SK-N-SH treated with all-trans-retinoic acid at 6 μM for 48 hours (cell line): ENCODE measurements at regions not wholly inside any gene's neighbourhood (a gene's known extent, or its start where the extent isn't known, plus 50 kb on each side); places are given as distances from the start of the nearest gene placed in this dataset.
"Not testable (repeated sequence)": the region's sequence is repeated elsewhere in the genome, so short reads cannot be mapped to it uniquely, and the experiment has no call there.

Experiments used
- ATAC-seq: fragments of 200-7000 bp; cut with Tn5 transposase; 3 replicates; pipeline ENCODE4 v1.9.1; 2020; ENCODE audit warnings: mild to moderate bottlenecking, moderate library complexity
- ARNTL ChIP-seq: fragments of 450-650 bp; formaldehyde crosslinking; IDR thresholded peaks from 2 replicates; pipeline ENCODE4 v1.5.0; 2020; ENCODE audit warnings: low read depth, mild to moderate bottlenecking, moderate library complexity, borderline replicate concordance
- BACH2 ChIP-seq: fragments of 250-450 bp; sonication (Bioruptor Pico); IDR thresholded peaks from 2 replicates; pipeline ENCODE4 v1.9.0; 2021; ENCODE audit warnings: mild to moderate bottlenecking, borderline replicate concordance
- CSDC2 ChIP-seq: fragments of 250-450 bp; sonication (Bioruptor Pico); IDR thresholded peaks from 2 replicates; pipeline ENCODE4 v1.5.0; 2020; ENCODE audit warnings: mild to moderate bottlenecking, moderate library complexity
- ESRRG ChIP-seq: fragments of 250-450 bp; sonication (Bioruptor Pico); IDR thresholded peaks from 2 replicates; pipeline ENCODE4 v1.6.1; 2021; ENCODE audit warnings: mild to moderate bottlenecking
- PPARA ChIP-seq: fragments of 250-450 bp; sonication (Bioruptor Pico); IDR thresholded peaks from 2 replicates; pipeline ENCODE4 v1.5.0; 2020; ENCODE audit warnings: mild to moderate bottlenecking, borderline replicate concordance
- RARB ChIP-seq: fragments of 250-450 bp; sonication (Bioruptor Pico); IDR thresholded peaks from 2 replicates; pipeline ENCODE4 v1.8.0; 2021; ENCODE audit warnings: mild to moderate bottlenecking, moderate library complexity
- SNAI2 ChIP-seq: fragments of 250-450 bp; sonication (Bioruptor Pico); IDR thresholded peaks from 2 replicates; pipeline ENCODE4 v1.5.0; 2020; ENCODE audit warnings: mild to moderate bottlenecking, moderate library complexity
- TCF4 ChIP-seq: fragments of 250-450 bp; sonication (Bioruptor Pico); IDR thresholded peaks from 2 replicates; pipeline ENCODE4 v1.8.0; 2021; ENCODE audit warnings: mild to moderate bottlenecking, moderate library complexity, borderline replicate concordance
- TOX ChIP-seq: fragments of 250-450 bp; sonication (Bioruptor Pico); IDR thresholded peaks from 2 replicates; pipeline ENCODE4 v1.8.0; 2021; ENCODE audit warnings: mild to moderate bottlenecking, moderate library complexity, borderline replicate concordance
- ZC3H10 ChIP-seq: fragments of 250-450 bp; sonication (Bioruptor Pico); IDR thresholded peaks from 2 replicates; pipeline ENCODE4 v1.5.1; 2021; ENCODE audit warnings: mild to moderate bottlenecking, moderate library complexity
- ZFP3 ChIP-seq: fragments of 250-450 bp; sonication (Bioruptor Pico); IDR thresholded peaks from 2 replicates; pipeline ENCODE4 v1.5.0; 2020; ENCODE audit warnings: mild to moderate bottlenecking, moderate library complexity
- ZFP30 ChIP-seq: fragments of 450-650 bp; formaldehyde crosslinking; IDR thresholded peaks from 2 replicates; pipeline ENCODE4 v1.5.0; 2022; ENCODE audit warnings: mild to moderate bottlenecking, moderate library complexity
- ZNF565 ChIP-seq: fragments of 450-650 bp; formaldehyde crosslinking; conservative IDR thresholded peaks from 2 replicates; pipeline ENCODE4 v1.5.0; 2020; ENCODE audit warnings: low read depth, mild to moderate bottlenecking, moderate library complexity
- ZNF70 ChIP-seq: fragments of 450-650 bp; formaldehyde crosslinking; IDR thresholded peaks from 2 replicates; pipeline ENCODE4 v1.5.0; 2020; ENCODE audit warnings: mild to moderate bottlenecking, moderate library complexity
- ZNF8 ChIP-seq: fragments of 450-650 bp; formaldehyde crosslinking; IDR thresholded peaks from 2 replicates; pipeline ENCODE4 v1.5.0; 2020; ENCODE audit warnings: mild to moderate bottlenecking, moderate library complexity
- TF ChIP-seq, protein P1 (sequence below): fragments of 250-450 bp; sonication (Bioruptor Pico); IDR thresholded peaks from 2 replicates; pipeline ENCODE4 v1.5.1; 2021; ENCODE audit warnings: mild to moderate bottlenecking, moderate library complexity
- TF ChIP-seq, protein P2 (sequence below): fragments of 250-450 bp; sonication (Bioruptor Pico); IDR thresholded peaks from 2 replicates; pipeline ENCODE4 v1.8.0; 2020; ENCODE audit warnings: mild to moderate bottlenecking, moderate library complexity, borderline replicate concordance
- TF ChIP-seq, protein P3 (sequence below): fragments of 250-450 bp; sonication (Bioruptor Pico); IDR thresholded peaks from 2 replicates; pipeline ENCODE4 v1.8.0; 2021; ENCODE audit warnings: low read depth, mild to moderate bottlenecking, moderate library complexity, borderline replicate concordance
- TF ChIP-seq, protein P4 (sequence below): fragments of 250-450 bp; sonication (Bioruptor Pico); IDR thresholded peaks from 2 replicates; pipeline ENCODE4 v1.5.1; 2020; ENCODE audit warnings: low read depth, mild to moderate bottlenecking, moderate library complexity
- TF ChIP-seq, protein P5 (sequence below): fragments of 250-450 bp; sonication (Bioruptor Pico); IDR thresholded peaks from 2 replicates; pipeline ENCODE4 v1.5.0; 2020; ENCODE audit warnings: mild to moderate bottlenecking, moderate library complexity

DNA sequence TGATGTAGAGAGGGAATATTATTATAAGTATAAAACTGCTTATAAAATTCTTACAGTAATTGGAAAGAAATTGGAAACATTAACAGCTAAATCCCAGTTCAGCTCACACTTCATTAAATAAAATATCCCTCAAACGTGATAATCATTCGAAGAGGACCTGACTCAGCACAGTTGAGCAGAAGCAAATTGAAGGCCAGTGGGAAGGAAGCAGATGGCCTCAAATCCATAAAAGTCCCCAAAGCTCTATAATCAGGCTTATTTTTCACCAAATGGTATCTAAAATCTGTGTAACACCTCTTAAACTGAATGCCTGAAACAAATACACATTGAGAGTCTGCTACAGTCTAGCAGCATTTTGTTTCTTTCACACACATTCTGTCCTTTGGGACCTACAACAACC lies 106.8 kb downstream of the TENT5C start (continued):
- TF ChIP-seq, protein P1, sequence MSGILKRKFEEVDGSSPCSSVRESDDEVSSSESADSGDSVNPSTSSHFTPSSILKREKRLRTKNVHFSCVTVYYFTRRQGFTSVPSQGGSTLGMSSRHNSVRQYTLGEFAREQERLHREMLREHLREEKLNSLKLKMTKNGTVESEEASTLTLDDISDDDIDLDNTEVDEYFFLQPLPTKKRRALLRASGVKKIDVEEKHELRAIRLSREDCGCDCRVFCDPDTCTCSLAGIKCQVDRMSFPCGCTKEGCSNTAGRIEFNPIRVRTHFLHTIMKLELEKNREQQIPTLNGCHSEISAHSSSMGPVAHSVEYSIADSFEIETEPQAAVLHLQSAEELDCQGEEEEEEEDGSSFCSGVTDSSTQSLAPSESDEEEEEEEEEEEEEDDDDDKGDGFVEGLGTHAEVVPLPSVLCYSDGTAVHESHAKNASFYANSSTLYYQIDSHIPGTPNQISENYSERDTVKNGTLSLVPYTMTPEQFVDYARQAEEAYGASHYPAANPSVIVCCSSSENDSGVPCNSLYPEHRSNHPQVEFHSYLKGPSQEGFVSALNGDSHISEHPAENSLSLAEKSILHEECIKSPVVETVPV (CRISPR knock-in tag) = no peak
- TF ChIP-seq TOX (CRISPR knock-in tag) = no peak

DNA sequence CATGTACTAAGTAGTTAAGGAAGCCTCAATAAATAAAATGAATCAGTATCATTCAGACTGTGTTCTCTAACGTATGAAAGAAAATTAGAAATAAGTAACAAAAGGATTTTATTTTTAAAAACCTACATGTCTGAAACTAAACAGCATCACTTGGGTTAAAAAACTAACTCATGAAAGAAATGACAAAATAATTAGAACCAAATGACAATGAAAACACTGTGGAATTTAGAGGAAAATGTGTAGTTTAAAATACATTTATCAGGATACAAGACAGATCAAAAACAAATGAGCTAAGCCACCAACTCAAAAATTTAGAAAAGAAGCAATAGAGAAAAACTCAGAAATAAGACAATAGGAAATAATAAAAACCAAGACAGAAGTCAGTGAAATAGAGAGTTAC lies 108.7 kb downstream of the TENT5C start:
- ATAC-seq = no peak
- no peak for TF ChIP-seq TOX (CRISPR knock-in tag)
- TF ChIP-seq, protein P2, sequence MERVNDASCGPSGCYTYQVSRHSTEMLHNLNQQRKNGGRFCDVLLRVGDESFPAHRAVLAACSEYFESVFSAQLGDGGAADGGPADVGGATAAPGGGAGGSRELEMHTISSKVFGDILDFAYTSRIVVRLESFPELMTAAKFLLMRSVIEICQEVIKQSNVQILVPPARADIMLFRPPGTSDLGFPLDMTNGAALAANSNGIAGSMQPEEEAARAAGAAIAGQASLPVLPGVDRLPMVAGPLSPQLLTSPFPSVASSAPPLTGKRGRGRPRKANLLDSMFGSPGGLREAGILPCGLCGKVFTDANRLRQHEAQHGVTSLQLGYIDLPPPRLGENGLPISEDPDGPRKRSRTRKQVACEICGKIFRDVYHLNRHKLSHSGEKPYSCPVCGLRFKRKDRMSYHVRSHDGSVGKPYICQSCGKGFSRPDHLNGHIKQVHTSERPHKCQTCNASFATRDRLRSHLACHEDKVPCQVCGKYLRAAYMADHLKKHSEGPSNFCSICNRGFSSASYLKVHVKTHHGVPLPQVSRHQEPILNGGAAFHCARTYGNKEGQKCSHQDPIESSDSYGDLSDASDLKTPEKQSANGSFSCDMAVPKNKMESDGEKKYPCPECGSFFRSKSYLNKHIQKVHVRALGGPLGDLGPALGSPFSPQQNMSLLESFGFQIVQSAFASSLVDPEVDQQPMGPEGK = no peak
- no peak for TF ChIP-seq ZC3H10 (CRISPR knock-in tag)
- no peak for TF ChIP-seq TCF4 (CRISPR knock-in tag)
- no peak for TF ChIP-seq PPARA (CRISPR knock-in tag)
- TF ChIP-seq, protein P1 (CRISPR knock-in tag) = no peak
- TF ChIP-seq ZFP3 (CRISPR knock-in tag) = no peak
- TF ChIP-seq ZNF8 = no peak
- TF ChIP-seq ZNF565 = no peak
- TF ChIP-seq ARNTL = no peak
- TF ChIP-seq ZFP30 (CRISPR knock-in tag) = no peak
- TF ChIP-seq BACH2 (CRISPR knock-in tag) = no peak

DNA sequence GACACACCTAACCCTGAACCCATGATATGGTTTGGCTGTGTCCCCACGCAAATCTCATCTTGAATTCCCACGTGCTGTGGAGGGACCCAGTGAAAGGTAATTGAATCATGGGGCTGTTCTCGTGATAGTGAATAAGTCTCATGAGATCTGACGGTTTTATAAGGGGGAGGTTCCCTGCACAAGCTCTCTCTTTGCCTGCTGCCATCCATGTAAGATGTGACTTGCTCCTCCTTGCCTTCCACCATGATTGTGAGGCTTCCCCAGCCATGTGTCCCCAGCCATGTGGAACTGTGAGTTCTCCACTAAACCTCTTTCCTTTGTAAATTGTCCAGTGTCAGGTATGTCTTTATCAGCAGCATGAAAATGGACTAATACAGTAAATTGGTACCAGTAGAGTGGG lies 110.2 kb downstream of the TENT5C start:
- not testable (repeated sequence) for ATAC-seq

DNA sequence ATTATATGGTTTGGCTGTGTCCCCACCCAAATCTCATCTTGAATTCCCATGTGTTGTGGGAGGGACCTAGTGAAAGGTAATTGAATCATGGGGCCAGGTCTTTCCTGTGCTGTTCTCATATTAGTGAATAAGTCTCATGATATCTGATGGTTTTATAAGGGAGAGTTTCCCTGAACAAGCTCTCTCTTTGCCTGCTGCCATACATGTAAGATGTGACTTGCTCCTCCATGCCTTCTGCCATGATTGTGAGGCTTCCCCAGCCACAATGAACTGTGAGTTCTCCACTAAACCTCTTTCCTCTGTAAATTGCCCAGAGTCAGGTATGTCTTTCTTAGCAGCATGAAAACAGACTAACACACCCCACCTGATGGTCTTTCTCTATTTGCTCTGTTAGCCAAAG lies 112.1 kb downstream of the TENT5C start:
- ATAC-seq = not testable (repeated sequence)

DNA sequence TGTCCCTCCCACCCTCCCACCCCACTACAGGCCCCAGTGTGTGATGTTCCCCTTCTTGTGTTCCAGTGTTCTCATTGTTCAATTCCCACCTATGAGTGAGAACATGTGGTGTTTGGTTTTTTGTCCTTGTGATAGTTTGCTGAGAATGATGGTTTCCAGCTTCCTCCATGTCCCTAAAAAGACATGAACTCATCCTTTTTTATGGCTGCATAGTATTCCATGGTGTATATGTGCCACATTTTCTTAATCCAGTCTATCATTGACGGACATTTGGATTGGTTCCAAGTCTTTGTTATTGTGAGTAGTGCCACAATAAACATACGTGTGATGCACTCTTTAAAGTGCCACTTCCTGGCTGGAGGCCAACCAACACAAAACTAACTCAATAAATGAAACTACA lies 112.7 kb downstream of the TENT5C start:
- not testable (repeated sequence) for ATAC-seq

DNA sequence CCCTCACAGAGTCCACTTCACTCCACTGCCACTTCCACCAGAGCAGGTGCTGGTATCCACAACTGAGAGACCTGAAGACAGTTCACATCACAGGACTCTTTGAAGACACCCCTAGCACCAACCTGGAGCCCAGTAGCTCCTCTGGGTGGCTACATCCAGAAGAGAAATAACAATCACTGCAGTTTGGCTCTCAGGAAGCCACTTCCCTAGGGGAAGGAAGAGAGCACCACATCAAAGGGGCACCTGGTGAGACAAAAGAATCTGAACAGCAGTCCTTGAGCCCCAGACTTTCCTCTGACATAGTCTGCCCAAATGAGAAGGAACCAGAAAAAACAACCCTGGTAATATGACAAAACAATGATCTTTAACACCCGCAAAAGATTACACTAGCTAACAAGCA lies 113.2 kb downstream of the TENT5C start:
- TF ChIP-seq SNAI2 (CRISPR knock-in tag) (no peak), ZNF8 (no peak), TOX (CRISPR knock-in tag) (no peak), ZNF565 (no peak), TCF4 (CRISPR knock-in tag) (no peak), RARB (CRISPR knock-in tag) (no peak), ARNTL (no peak), ZC3H10 (CRISPR knock-in tag) (no peak), ZNF70 (CRISPR knock-in tag) (no peak), PPARA (CRISPR knock-in tag) (no peak), ESRRG (CRISPR knock-in tag) (no peak), ZFP30 (CRISPR knock-in tag) (no peak), BACH2 (CRISPR knock-in tag) (no peak), CSDC2 (CRISPR knock-in tag) (no peak)
- TF ChIP-seq, protein P2 = no peak
- TF ChIP-seq, protein P3, sequence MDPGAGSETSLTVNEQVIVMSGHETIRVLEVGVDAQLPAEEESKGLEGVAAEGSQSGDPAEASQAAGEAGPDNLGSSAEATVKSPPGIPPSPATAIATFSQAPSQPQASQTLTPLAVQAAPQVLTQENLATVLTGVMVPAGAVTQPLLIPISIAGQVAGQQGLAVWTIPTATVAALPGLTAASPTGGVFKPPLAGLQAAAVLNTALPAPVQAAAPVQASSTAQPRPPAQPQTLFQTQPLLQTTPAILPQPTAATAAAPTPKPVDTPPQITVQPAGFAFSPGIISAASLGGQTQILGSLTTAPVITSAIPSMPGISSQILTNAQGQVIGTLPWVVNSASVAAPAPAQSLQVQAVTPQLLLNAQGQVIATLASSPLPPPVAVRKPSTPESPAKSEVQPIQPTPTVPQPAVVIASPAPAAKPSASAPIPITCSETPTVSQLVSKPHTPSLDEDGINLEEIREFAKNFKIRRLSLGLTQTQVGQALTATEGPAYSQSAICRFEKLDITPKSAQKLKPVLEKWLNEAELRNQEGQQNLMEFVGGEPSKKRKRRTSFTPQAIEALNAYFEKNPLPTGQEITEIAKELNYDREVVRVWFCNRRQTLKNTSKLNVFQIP (CRISPR knock-in tag) = no peak
- TF ChIP-seq, protein P4, sequence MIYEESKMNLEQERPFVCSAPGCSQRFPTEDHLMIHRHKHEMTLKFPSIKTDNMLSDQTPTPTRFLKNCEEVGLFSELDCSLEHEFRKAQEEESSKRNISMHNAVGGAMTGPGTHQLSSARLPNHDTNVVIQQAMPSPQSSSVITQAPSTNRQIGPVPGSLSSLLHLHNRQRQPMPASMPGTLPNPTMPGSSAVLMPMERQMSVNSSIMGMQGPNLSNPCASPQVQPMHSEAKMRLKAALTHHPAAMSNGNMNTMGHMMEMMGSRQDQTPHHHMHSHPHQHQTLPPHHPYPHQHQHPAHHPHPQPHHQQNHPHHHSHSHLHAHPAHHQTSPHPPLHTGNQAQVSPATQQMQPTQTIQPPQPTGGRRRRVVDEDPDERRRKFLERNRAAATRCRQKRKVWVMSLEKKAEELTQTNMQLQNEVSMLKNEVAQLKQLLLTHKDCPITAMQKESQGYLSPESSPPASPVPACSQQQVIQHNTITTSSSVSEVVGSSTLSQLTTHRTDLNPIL (CRISPR knock-in tag) = no peak
- TF ChIP-seq, protein P5, sequence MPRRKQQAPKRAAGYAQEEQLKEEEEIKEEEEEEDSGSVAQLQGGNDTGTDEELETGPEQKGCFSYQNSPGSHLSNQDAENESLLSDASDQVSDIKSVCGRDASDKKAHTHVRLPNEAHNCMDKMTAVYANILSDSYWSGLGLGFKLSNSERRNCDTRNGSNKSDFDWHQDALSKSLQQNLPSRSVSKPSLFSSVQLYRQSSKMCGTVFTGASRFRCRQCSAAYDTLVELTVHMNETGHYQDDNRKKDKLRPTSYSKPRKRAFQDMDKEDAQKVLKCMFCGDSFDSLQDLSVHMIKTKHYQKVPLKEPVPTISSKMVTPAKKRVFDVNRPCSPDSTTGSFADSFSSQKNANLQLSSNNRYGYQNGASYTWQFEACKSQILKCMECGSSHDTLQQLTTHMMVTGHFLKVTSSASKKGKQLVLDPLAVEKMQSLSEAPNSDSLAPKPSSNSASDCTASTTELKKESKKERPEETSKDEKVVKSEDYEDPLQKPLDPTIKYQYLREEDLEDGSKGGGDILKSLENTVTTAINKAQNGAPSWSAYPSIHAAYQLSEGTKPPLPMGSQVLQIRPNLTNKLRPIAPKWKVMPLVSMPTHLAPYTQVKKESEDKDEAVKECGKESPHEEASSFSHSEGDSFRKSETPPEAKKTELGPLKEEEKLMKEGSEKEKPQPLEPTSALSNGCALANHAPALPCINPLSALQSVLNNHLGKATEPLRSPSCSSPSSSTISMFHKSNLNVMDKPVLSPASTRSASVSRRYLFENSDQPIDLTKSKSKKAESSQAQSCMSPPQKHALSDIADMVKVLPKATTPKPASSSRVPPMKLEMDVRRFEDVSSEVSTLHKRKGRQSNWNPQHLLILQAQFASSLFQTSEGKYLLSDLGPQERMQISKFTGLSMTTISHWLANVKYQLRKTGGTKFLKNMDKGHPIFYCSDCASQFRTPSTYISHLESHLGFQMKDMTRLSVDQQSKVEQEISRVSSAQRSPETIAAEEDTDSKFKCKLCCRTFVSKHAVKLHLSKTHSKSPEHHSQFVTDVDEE (CRISPR knock-in tag) = no peak

More for the DNA sequence above, 113.2 kb downstream of the TENT5C start:
- ATAC-seq = no peak
